ENCODE measurements at regions not wholly inside any gene's neighbourhood (a gene's known extent, or its start where the extent isn't known, plus 50 kb on each side); places are given as distances from the start of the nearest gene placed in this dataset.

DNA sequence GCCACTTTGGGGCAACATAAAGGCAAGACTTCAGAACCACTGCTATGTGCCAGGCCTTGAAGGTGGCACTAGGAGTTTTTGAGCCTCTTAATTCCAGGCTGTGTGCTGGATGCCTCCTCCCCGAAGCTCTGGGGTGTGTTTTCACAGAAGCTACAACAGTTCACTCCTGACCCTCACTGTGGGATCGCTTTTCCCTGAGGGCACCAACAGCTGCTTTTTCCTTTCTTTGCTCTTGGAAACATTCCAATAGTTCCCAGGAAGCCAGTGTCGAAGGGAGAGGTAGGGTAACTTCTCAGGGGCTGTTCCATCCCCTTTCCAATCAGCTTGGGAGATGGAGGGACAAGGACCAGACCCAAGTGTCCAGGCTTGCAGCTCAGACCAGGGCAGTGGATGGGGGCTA lies 153.4 kb downstream of the C1orf94 start:
- no peaks in the 10 kb centered on the region for H3K79me2 ChIP-seq (ENCODE audit: insufficient read depth, low read length)

GRCh38 chr1:34331020-34331926 lies 154.6 kb downstream of the C1orf94 start:
- Histone ChIP-seq H3K4me1 (ENCODE audit: insufficient read depth, low read length, severe bottlenecking) (no peaks in the 10 kb centered on the region), H2AFZ (ENCODE audit: low read length) (no peak overlapping the region), H3K9me2 (ENCODE audit: low read depth, low read length) (no peaks in the 10 kb centered on the region), H3K4me3 (ENCODE audit: low read depth, low read length, poor library complexity, severe bottlenecking) (no peak overlapping the region), H3K27ac (ENCODE audit: low read depth, low read length, poor library complexity, severe bottlenecking) (no peak overlapping the region), H4K20me1 (ENCODE audit: insufficient read depth, low read length) (no peaks in the 10 kb centered on the region), H3K4me2 (ENCODE audit: low read length) (no peak overlapping the region), H3K27me3 (ENCODE audit: insufficient read depth, low read length) (no peaks in the 10 kb centered on the region), H3K79me2 (ENCODE audit: insufficient read depth, low read length) (no peaks in the 10 kb centered on the region), H3K36me3 (ENCODE audit: insufficient read depth, low read length) (no peaks in the 10 kb centered on the region), H3F3A (ENCODE audit: insufficient read depth, low read length) (no peaks in the 10 kb centered on the region), H3K9me3 (ENCODE audit: low read length) (no peaks in the 10 kb centered on the region), H3K9ac (ENCODE audit: low read length) (no peak overlapping the region)
- TF ChIP-seq EZH2 (IDR thresholded peaks at IDR 0.05; ENCODE audit: borderline replicate concordance, low read length) (no peak), CTCF (IDR thresholded peaks at IDR 0.05; ENCODE audit: low read length) (no peak)

More for the DNA sequence above, 153.4 kb downstream of the C1orf94 start:
- H3K4me1 ChIP-seq (ENCODE audit: insufficient read depth, low read length, severe bottlenecking) = no peaks in the 10 kb centered on the region
- no peaks in the 10 kb centered on the region for H4K20me1 ChIP-seq (ENCODE audit: insufficient read depth, low read length)
- H3K36me3 ChIP-seq (ENCODE audit: insufficient read depth, low read length) = no peaks in the 10 kb centered on the region
- H3K4me3 ChIP-seq (ENCODE audit: low read depth, low read length, poor library complexity, severe bottlenecking) = no peak overlapping the region
- no peak overlapping the region for H3K4me2 ChIP-seq (ENCODE audit: low read length)
- TF ChIP-seq CTCF (IDR thresholded peaks at IDR 0.05; ENCODE audit: low read length) (no peak), EZH2 (IDR thresholded peaks at IDR 0.05; ENCODE audit: borderline replicate concordance, low read length) (no peak)
- no peaks in the 10 kb centered on the region for H3K9me3 ChIP-seq (ENCODE audit: low read length)
- no peak overlapping the region for H2AFZ ChIP-seq (ENCODE audit: low read length)
- H3K27me3 ChIP-seq (ENCODE audit: insufficient read depth, low read length) = no peaks in the 10 kb centered on the region
- H3K9me2 ChIP-seq (ENCODE audit: low read depth, low read length) = no peaks in the 10 kb centered on the region
- no peak overlapping the region for H3K27ac ChIP-seq (ENCODE audit: low read depth, low read length, poor library complexity, severe bottlenecking)
- no peak overlapping the region for H3K9ac ChIP-seq (ENCODE audit: low read length)
- no peaks in the 10 kb centered on the region for H3F3A ChIP-seq (ENCODE audit: insufficient read depth, low read length)

DNA sequence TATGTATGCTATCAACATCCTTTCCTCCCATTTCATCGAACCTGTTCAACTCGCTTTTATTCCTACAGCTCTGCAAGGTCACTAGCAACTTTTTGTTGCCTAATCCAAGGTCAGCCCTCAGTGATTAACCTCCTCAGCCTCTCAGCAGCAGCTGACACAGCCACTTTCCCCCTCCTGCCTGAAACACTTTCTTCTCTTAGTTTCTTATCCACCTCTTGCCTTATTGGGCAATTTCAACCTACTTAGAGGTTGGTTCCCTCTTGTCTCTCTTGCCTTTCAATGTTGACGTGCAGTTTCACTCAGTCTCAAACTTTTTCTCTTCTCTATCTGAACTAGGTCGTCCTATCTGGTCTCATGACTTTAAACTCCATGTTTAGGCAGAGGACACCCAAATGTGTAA lies 156.3 kb downstream of the C1orf94 start:
- H3K79me2 ChIP-seq (ENCODE audit: insufficient read depth, low read length) = no peaks in the 10 kb centered on the region
- no peak overlapping the region for H3K4me2 ChIP-seq (ENCODE audit: low read length)
- no peaks in the 10 kb centered on the region for H3K9me3 ChIP-seq (ENCODE audit: low read length)
- no peaks in the 10 kb centered on the region for H3K36me3 ChIP-seq (ENCODE audit: insufficient read depth, low read length)
- H2AFZ ChIP-seq (ENCODE audit: low read length) = no peak overlapping the region
- no peak overlapping the region for H3K27ac ChIP-seq (ENCODE audit: low read depth, low read length, poor library complexity, severe bottlenecking)
- no peaks in the 10 kb centered on the region for H3K4me1 ChIP-seq (ENCODE audit: insufficient read depth, low read length, severe bottlenecking)
- no peak for TF ChIP-seq CTCF (IDR thresholded peaks at IDR 0.05; ENCODE audit: low read length)
- TF ChIP-seq EZH2 (IDR thresholded peaks at IDR 0.05; ENCODE audit: borderline replicate concordance, low read length) = no peak
- H3K9me2 ChIP-seq (ENCODE audit: low read depth, low read length) = no peaks in the 10 kb centered on the region
- H3K9ac ChIP-seq (ENCODE audit: low read length) = no peak overlapping the region
- H4K20me1 ChIP-seq (ENCODE audit: insufficient read depth, low read length) = no peaks in the 10 kb centered on the region
- no peaks in the 10 kb centered on the region for H3K27me3 ChIP-seq (ENCODE audit: insufficient read depth, low read length)
- H3F3A ChIP-seq (ENCODE audit: insufficient read depth, low read length) = no peaks in the 10 kb centered on the region
- no peak overlapping the region for H3K4me3 ChIP-seq (ENCODE audit: low read depth, low read length, poor library complexity, severe bottlenecking)
